ENCODE measurements at regions not wholly inside any gene's neighbourhood (a gene's known extent, or its start where the extent isn't known, plus 50 kb on each side); places are given as distances from the start of the nearest gene placed in this dataset.
"Not testable (repeated sequence)": the region's sequence is repeated elsewhere in the genome, so short reads cannot be mapped to it uniquely, and the experiment has no call there.

DNA sequence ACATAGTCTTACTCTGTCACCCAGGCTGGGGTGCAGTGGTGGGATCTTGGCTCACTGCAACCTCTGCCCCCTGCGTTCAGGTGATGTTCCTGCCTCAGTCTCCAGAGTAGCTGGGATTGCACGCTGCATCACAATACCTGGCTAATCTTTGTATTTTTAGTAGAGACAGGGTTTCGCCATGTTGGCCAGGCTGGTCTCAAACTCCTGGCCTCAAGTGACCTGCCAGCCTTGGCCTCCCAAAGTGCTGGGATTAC, 79.0 kb downstream of the LHX9 start:
- H3K36me3 ChIP-seq (replicated peaks in 1 of 2; ENCODE audit: control insufficient read depth in 2 of 2, insufficient read depth in 2 of 2, low read length in 2 of 2); H2BK12ac ChIP-seq (ENCODE audit: low read length); H3K18ac ChIP-seq (ENCODE audit: low read length); H3K79me1 ChIP-seq (ENCODE audit: low read depth, low read length); H3K9ac ChIP-seq (ENCODE audit: low read depth, low read length, poor library complexity); DNase-seq (ENCODE audit: low spot score); H3K27me3 ChIP-seq (ENCODE audit: control insufficient read depth in 3 of 3, insufficient read depth in 3 of 3, low read depth in 1 of 3, low read length in 3 of 3); H3K9me3 ChIP-seq (replicated peaks in 1 of 2; ENCODE audit: control insufficient read depth in 2 of 2, insufficient read depth in 1 of 2, low read depth in 1 of 2, low read length in 2 of 2); H3K27ac ChIP-seq (replicated peaks; ENCODE audit: low read length); H2BK120ac ChIP-seq (ENCODE audit: low read depth, low read length); H2BK5ac ChIP-seq (ENCODE audit: low read length); H3K4ac ChIP-seq (ENCODE audit: low read length); H3K4me2 ChIP-seq (ENCODE audit: insufficient read depth, low read length, poor library complexity, severe bottlenecking); H2AK5ac ChIP-seq (ENCODE audit: low read depth, low read length); H2AFZ ChIP-seq (ENCODE audit: low read length); H3K14ac ChIP-seq (ENCODE audit: low read length); H4K8ac ChIP-seq (ENCODE audit: low read depth, low read length); H3K4me1 ChIP-seq (ENCODE audit: control insufficient read depth in 2 of 2, insufficient read depth in 1 of 2, low read depth in 1 of 2, low read length in 2 of 2); H3K23ac ChIP-seq (ENCODE audit: low read depth, low read length, poor library complexity); H2BK15ac ChIP-seq (ENCODE audit: low read length); H4K91ac ChIP-seq (ENCODE audit: low read depth, low read length, poor library complexity); H3K4me3 ChIP-seq (ENCODE audit: low read length in 2 of 2): not testable (repeated sequence)
- no CpG with 5 or more reads among the region's 3 CpGs for WGBS, 2 donors (ENCODE audit: extremely low coverage in 2 of 2, insufficient read length in 2 of 2, insufficient replicate concordance in 1 of 2)

DNA sequence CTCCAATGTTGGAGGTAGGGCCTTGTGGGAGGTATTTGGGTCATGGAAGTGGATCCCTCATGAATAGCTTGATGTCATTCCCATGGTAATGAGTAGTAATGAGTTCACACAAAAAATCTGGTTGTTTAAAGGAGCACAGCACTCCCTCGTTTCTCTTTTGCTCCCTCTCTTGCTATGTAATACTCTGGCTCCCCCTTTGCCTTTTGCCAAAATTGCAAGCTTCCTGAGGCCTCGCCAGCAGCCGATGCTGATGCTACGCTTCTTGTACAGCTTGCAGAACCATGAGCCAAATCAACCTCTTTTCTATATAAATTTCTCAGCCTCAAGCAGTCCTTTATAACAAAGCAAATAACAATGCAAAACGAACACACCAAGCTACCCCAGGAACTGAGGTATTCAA, 80.9 kb downstream of the LHX9 start:
- Histone ChIP-seq H4K91ac (ENCODE audit: low read depth, low read length, poor library complexity) (no peak overlapping the region), H3K36me3 (replicated peaks in 1 of 2; ENCODE audit: control insufficient read depth in 2 of 2, insufficient read depth in 2 of 2, low read length in 2 of 2) (no peaks in the 10 kb centered on the region), H3K14ac (ENCODE audit: low read length) (no peak overlapping the region), H2BK120ac (ENCODE audit: low read depth, low read length) (no peak overlapping the region), H3K4me2 (ENCODE audit: insufficient read depth, low read length, poor library complexity, severe bottlenecking) (no peak overlapping the region), H3K79me1 (ENCODE audit: low read depth, low read length) (no peaks in the 10 kb centered on the region), H3K23ac (ENCODE audit: low read depth, low read length, poor library complexity) (no peak overlapping the region), H3K4ac (ENCODE audit: low read length) (no peak overlapping the region), H2AFZ (ENCODE audit: low read length) (no peak overlapping the region), H3K9ac (ENCODE audit: low read depth, low read length, poor library complexity) (no peak overlapping the region), H3K9me3 (replicated peaks in 1 of 2; ENCODE audit: control insufficient read depth in 2 of 2, insufficient read depth in 1 of 2, low read depth in 1 of 2, low read length in 2 of 2) (no peaks in the 10 kb centered on the region), H3K4me3 (ENCODE audit: low read length in 2 of 2) (no peak overlapping the region), H2BK5ac (ENCODE audit: low read length) (no peak overlapping the region), H4K8ac (ENCODE audit: low read depth, low read length) (no peak overlapping the region), H3K18ac (ENCODE audit: low read length) (no peak overlapping the region), H3K27me3 (ENCODE audit: control insufficient read depth in 3 of 3, insufficient read depth in 3 of 3, low read depth in 1 of 3, low read length in 3 of 3) (no peaks in the 10 kb centered on the region), H2BK12ac (ENCODE audit: low read length) (no peak overlapping the region), H3K27ac (replicated peaks; ENCODE audit: low read length) (no peak overlapping the region), H2AK5ac (ENCODE audit: low read depth, low read length) (no peak overlapping the region), H3K4me1 (ENCODE audit: control insufficient read depth in 2 of 2, insufficient read depth in 1 of 2, low read depth in 1 of 2, low read length in 2 of 2) (no peaks in the 10 kb centered on the region), H2BK15ac (ENCODE audit: low read length) (no peak overlapping the region)
- DNase-seq (ENCODE audit: low spot score) = no peak
- WGBS, 2 donors (ENCODE audit: extremely low coverage in 2 of 2, insufficient read length in 2 of 2, insufficient replicate concordance in 1 of 2) = no CpG with 5 or more reads among the region's 5 CpGs

DNA sequence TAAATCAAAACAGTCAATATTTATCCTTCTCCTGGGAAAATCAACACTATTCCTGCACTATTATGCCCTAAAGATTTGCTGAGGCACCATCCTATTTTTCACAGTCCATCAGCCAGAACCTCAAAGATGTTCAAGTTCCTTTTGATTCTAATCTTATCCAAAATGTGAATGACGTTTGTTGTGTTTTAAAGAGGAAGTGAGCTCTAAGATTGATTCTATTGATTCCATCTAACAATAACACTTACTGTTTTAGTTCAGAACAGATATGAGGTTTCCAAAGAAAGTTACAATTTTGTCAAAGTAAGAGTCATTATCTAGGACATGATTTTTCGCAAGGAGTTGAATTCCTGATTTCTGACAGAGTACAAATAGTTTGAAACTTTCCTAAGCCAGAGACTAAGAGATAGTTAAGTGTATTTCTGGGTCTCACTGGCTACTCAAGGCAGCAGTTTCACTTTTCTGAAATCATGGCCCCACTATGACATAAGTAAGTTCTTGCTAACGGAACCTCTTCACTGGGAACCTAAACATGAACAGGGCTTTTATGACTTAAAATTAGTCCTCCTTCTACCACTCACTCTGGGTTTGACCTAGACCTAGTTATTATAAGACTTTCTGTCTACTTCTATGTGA, 84.7 kb downstream of the LHX9 start:
- Histone ChIP-seq H3K4me3 (ENCODE audit: low read length in 2 of 2) (no peak overlapping the region), H4K91ac (ENCODE audit: low read depth, low read length, poor library complexity) (no peak overlapping the region), H2AFZ (ENCODE audit: low read length) (no peak overlapping the region), H3K9ac (ENCODE audit: low read depth, low read length, poor library complexity) (no peak overlapping the region), H3K14ac (ENCODE audit: low read length) (no peak overlapping the region), H2BK5ac (ENCODE audit: low read length) (no peak overlapping the region), H2BK120ac (ENCODE audit: low read depth, low read length) (no peak overlapping the region), H2AK5ac (ENCODE audit: low read depth, low read length) (no peak overlapping the region), H3K4me1 (ENCODE audit: control insufficient read depth in 2 of 2, insufficient read depth in 1 of 2, low read depth in 1 of 2, low read length in 2 of 2) (no peaks in the 10 kb centered on the region), H3K27me3 (ENCODE audit: control insufficient read depth in 3 of 3, insufficient read depth in 3 of 3, low read depth in 1 of 3, low read length in 3 of 3) (no peaks in the 10 kb centered on the region), H3K9me3 (replicated peaks in 1 of 2; ENCODE audit: control insufficient read depth in 2 of 2, insufficient read depth in 1 of 2, low read depth in 1 of 2, low read length in 2 of 2) (no peaks in the 10 kb centered on the region), H3K4ac (ENCODE audit: low read length) (no peak overlapping the region), H3K36me3 (replicated peaks in 1 of 2; ENCODE audit: control insufficient read depth in 2 of 2, insufficient read depth in 2 of 2, low read length in 2 of 2) (no peaks in the 10 kb centered on the region), H2BK15ac (ENCODE audit: low read length) (no peak overlapping the region), H3K27ac (replicated peaks; ENCODE audit: low read length) (no peak overlapping the region), H4K8ac (ENCODE audit: low read depth, low read length) (no peak overlapping the region), H3K79me1 (ENCODE audit: low read depth, low read length) (no peaks in the 10 kb centered on the region), H3K18ac (ENCODE audit: low read length) (no peak overlapping the region), H3K4me2 (ENCODE audit: insufficient read depth, low read length, poor library complexity, severe bottlenecking) (no peak overlapping the region), H3K23ac (ENCODE audit: low read depth, low read length, poor library complexity) (no peak overlapping the region), H2BK12ac (ENCODE audit: low read length) (no peak overlapping the region)
- no CpG with 5 or more reads among the region's 3 CpGs for WGBS, 2 donors (ENCODE audit: extremely low coverage in 2 of 2, insufficient read length in 2 of 2, insufficient replicate concordance in 1 of 2)
- DNase-seq (ENCODE audit: low spot score) = no peak

GRCh38 chr1:198003468-198003867, 86.3 kb downstream of the LHX9 start:
- H3K14ac ChIP-seq (ENCODE audit: low read length) = no peak overlapping the region
- H2BK120ac ChIP-seq (ENCODE audit: low read depth, low read length) = no peak overlapping the region
- no peak for DNase-seq (ENCODE audit: low spot score)
- H4K8ac ChIP-seq (ENCODE audit: low read depth, low read length) = no peak overlapping the region
- no peaks in the 10 kb centered on the region for H3K4me1 ChIP-seq (ENCODE audit: control insufficient read depth in 2 of 2, insufficient read depth in 1 of 2, low read depth in 1 of 2, low read length in 2 of 2)
- no peaks in the 10 kb centered on the region for H3K27me3 ChIP-seq (ENCODE audit: control insufficient read depth in 3 of 3, insufficient read depth in 3 of 3, low read depth in 1 of 3, low read length in 3 of 3)
- H3K4me3 ChIP-seq (ENCODE audit: low read length in 2 of 2) = no peak overlapping the region
- H3K9ac ChIP-seq (ENCODE audit: low read depth, low read length, poor library complexity) = no peak overlapping the region
- H3K4ac ChIP-seq (ENCODE audit: low read length) = no peak overlapping the region
- no peak overlapping the region for H3K4me2 ChIP-seq (ENCODE audit: insufficient read depth, low read length, poor library complexity, severe bottlenecking)
- H2BK5ac ChIP-seq (ENCODE audit: low read length) = no peak overlapping the region
- no peak overlapping the region for H2BK12ac ChIP-seq (ENCODE audit: low read length)
- no peaks in the 10 kb centered on the region for H3K36me3 ChIP-seq (replicated peaks in 1 of 2; ENCODE audit: control insufficient read depth in 2 of 2, insufficient read depth in 2 of 2, low read length in 2 of 2)
- no peak overlapping the region for H3K18ac ChIP-seq (ENCODE audit: low read length)
- no peak overlapping the region for H2BK15ac ChIP-seq (ENCODE audit: low read length)
- no peak overlapping the region for H3K27ac ChIP-seq (replicated peaks; ENCODE audit: low read length)
- no peak overlapping the region for H2AK5ac ChIP-seq (ENCODE audit: low read depth, low read length)
- no peaks in the 10 kb centered on the region for H3K9me3 ChIP-seq (replicated peaks in 1 of 2; ENCODE audit: control insufficient read depth in 2 of 2, insufficient read depth in 1 of 2, low read depth in 1 of 2, low read length in 2 of 2)
- H2AFZ ChIP-seq (ENCODE audit: low read length) = no peak overlapping the region
- no peaks in the 10 kb centered on the region for H3K79me1 ChIP-seq (ENCODE audit: low read depth, low read length)
- no peak overlapping the region for H3K23ac ChIP-seq (ENCODE audit: low read depth, low read length, poor library complexity)
- no CpG with 5 or more reads among the region's 2 CpGs for WGBS, 2 donors (ENCODE audit: extremely low coverage in 2 of 2, insufficient read length in 2 of 2, insufficient replicate concordance in 1 of 2)
- no peak overlapping the region for H4K91ac ChIP-seq (ENCODE audit: low read depth, low read length, poor library complexity)

Data from neuronal stem cell (in vitro differentiated cells).